ENCODE measurements at regions not wholly inside any gene's neighbourhood (a gene's known extent, or its start where the extent isn't known, plus 50 kb on each side); places are given as distances from the start of the nearest gene placed in this dataset.
A peak's percentile ranks its signal among the peaks of the same experiment; 100 is the strongest.

DNA sequence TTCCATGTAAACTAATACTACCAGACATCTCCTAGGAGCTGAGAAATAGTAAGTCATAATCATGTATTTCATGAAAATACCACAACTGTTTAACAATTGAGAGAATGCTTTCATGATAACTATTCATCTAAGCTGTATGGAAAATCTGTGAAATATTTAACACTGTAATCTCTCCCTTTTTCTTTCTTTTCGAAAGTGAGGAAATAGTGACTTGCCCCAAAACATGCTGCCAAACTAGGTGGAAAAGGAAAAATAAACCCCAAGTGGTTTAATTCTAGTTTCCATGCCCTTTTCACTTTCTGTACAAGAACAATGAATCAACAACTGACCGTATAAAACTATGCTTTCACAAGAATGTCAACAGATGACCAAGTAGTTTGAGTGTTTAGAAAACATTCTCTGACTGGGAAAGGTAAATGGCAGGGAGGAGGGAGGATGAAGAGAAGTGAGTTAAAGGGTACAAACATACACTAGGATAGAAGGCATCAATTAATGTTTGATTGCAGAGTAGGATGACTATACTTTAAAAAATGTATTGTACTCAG is 147.5 kb upstream of the AVPR1A start:
- TF ChIP-seq EP300 (IDR thresholded peaks at IDR 0.05; ENCODE audit: borderline replicate concordance) (no peak), TEAD4 (IDR thresholded peaks at IDR 0.05) (no peak), RAD21 (IDR thresholded peaks at IDR 0.05; ENCODE audit: low read depth) (no peak), CEBPB (IDR thresholded peaks at IDR 0.05) (no peak), NFIC (IDR thresholded peaks at IDR 0.05) (no peak), REST (IDR thresholded peaks at IDR 0.05; ENCODE audit: low read depth) (no peak), FOXM1 (IDR thresholded peaks at IDR 0.05; ENCODE audit: borderline replicate concordance, low read depth) (no peak), TCF12 (IDR thresholded peaks at IDR 0.05; ENCODE audit: low read depth) (no peak), YY1 (IDR thresholded peaks at IDR 0.05; ENCODE audit: low read depth) (no peak), TAF1 (IDR thresholded peaks at IDR 0.05; ENCODE audit: low read depth) (no peak), USF1 (IDR thresholded peaks at IDR 0.05) (no peak), EGR1 (IDR thresholded peaks at IDR 0.05) (no peak), ZBTB7A (IDR thresholded peaks at IDR 0.05; ENCODE audit: low read depth) (no peak), CREB1 (IDR thresholded peaks at IDR 0.05; ENCODE audit: low read depth) (no peak)
- TF ChIP-seq, protein P1, sequence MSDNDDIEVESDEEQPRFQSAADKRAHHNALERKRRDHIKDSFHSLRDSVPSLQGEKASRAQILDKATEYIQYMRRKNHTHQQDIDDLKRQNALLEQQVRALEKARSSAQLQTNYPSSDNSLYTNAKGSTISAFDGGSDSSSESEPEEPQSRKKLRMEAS (IDR thresholded peaks at IDR 0.05) = no peak

DNA sequence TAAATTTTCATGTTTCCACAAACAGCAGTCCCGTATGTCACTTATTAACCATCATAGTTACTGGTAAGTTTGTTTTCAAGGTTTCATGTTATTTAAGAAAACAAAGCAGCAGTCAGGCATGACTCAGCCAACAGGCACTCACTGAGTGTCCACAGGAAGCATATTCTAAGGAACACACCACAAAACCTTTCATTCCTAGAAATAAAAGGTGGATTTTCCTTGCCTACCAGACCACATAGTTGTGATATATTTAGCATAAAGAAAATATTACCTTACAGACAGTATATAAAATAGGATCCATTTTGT is 143.3 kb upstream of the AVPR1A start:
- TF ChIP-seq CEBPB (IDR thresholded peaks at IDR 0.05) (no peak), CREB1 (IDR thresholded peaks at IDR 0.05; ENCODE audit: low read depth) (no peak), EGR1 (IDR thresholded peaks at IDR 0.05) (no peak), FOXM1 (IDR thresholded peaks at IDR 0.05; ENCODE audit: borderline replicate concordance, low read depth) (no peak)

DNA sequence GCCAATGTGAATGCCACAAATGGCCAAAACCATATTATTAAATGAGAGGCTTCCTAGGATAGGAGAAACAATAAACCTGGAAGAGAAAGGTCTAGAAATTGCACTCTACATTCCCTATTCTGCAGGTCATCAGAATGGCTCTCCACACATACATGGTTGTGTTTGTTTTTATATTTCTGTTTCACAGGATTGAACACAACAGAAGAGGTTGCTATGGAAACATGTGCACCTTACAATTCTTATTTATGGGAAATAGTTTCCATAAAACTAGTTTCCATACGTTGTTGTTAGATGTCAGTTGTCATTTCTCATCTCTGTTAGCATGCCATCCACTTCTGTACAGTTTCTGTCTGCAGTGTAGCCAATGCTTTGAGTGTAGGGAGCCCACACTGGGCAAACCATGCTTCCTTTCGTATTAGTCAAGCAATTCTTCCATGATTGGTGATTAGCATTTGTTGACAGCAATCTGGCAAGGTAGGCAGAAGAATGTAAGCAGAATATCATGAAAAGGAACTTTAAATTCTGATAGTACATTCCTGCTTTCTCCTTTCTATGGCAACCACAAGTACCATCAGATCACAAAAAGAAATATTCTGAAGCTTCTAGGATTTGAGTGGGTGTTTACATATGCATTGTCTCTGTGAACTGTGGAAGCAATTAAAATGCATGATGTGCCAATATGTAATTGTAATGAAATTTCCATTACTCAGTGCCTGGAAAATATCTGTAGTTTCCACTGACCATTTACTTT is 141.6 kb upstream of the AVPR1A start:
- no peak for TF ChIP-seq CREB1 (IDR thresholded peaks at IDR 0.05; ENCODE audit: low read depth)
- TF ChIP-seq REST (IDR thresholded peaks at IDR 0.05; ENCODE audit: low read depth) = no peak
- TF ChIP-seq TEAD4 (IDR thresholded peaks at IDR 0.05) = no peak
- TF ChIP-seq TCF12 (IDR thresholded peaks at IDR 0.05; ENCODE audit: low read depth) = no peak
- no peak for TF ChIP-seq TAF1 (IDR thresholded peaks at IDR 0.05; ENCODE audit: low read depth)
- TF ChIP-seq CEBPB (IDR thresholded peaks at IDR 0.05) = no peak
- TF ChIP-seq USF1 (IDR thresholded peaks at IDR 0.05) = no peak
- TF ChIP-seq YY1 (IDR thresholded peaks at IDR 0.05; ENCODE audit: low read depth) = no peak
- TF ChIP-seq EGR1 (IDR thresholded peaks at IDR 0.05) = no peak
- TF ChIP-seq RAD21 (IDR thresholded peaks at IDR 0.05; ENCODE audit: low read depth) = no peak
- no peak for TF ChIP-seq FOXM1 (IDR thresholded peaks at IDR 0.05; ENCODE audit: borderline replicate concordance, low read depth)
- TF ChIP-seq, protein P1 (IDR thresholded peaks at IDR 0.05) = no peak
- no peak for TF ChIP-seq NFIC (IDR thresholded peaks at IDR 0.05)
- no peak for TF ChIP-seq ZBTB7A (IDR thresholded peaks at IDR 0.05; ENCODE audit: low read depth)
- no peak for TF ChIP-seq EP300 (IDR thresholded peaks at IDR 0.05; ENCODE audit: borderline replicate concordance)

DNA sequence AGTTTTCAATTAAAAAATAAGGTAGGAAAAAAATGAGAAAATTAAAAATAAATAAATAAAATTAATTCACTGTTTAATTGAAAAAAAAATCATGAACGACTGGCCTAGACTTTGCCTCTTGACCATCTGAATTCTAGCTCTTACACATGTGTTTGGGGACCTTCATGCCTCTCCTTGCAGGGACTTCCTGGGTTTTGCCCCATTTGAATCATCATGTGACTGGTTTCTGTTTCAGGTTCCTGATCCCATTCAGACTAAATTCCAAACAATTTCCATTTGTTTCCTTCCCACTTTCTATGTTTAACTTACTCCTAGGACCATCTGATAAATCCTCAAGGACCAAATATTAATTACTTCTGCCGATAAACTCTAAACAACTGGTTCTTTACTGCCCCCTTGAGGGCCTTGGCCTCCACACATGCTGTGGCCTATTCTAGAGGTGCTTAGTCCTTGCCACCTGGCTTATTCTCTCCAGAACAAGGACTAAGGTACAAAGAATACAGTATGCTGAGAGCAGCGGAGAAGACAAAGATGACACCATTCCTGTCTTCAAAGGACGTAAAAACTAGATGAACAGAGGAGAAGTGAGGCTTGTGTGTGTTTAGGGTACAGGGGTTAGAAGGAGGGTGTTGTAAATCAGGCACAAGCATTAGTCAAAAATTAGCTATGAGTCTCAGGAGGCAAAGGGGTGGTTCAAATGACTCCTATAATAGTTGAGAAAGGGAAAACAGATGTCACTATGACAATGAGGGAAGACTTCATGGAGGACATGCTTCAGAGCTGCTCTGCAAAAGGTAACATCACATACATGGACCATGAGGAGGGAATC is 125.8 kb upstream of the AVPR1A start:
- TF ChIP-seq REST (IDR thresholded peaks at IDR 0.05; ENCODE audit: low read depth) (no peak), RAD21 (IDR thresholded peaks at IDR 0.05; ENCODE audit: low read depth) (peak; percentile 87)
